ENCODE measurements at regions not wholly inside any gene's neighbourhood (a gene's known extent, or its start where the extent isn't known, plus 50 kb on each side); places are given as distances from the start of the nearest gene placed in this dataset.

DNA sequence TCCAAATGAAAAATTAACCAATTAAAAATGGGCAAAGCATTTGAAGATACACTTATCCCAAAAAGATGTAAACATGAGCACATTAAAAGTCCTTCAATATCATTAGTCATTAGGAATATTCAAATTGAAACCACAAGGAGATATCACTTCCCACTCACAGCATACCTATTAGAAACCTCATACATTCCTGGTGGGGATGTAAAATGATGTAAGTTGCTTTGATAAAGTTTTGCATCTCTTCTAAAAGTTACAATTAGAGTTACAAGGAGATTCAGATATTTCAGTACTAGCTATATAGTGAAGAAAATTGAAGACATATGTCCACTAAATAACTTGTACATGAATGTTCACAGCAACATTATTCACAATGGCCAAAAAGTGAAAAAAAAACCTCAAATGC lies 1109.3 kb upstream of the LCORL start:
- no peak for DNase-seq (ENCODE audit: extremely low read depth, low read depth)
- TF ChIP-seq, protein P1, sequence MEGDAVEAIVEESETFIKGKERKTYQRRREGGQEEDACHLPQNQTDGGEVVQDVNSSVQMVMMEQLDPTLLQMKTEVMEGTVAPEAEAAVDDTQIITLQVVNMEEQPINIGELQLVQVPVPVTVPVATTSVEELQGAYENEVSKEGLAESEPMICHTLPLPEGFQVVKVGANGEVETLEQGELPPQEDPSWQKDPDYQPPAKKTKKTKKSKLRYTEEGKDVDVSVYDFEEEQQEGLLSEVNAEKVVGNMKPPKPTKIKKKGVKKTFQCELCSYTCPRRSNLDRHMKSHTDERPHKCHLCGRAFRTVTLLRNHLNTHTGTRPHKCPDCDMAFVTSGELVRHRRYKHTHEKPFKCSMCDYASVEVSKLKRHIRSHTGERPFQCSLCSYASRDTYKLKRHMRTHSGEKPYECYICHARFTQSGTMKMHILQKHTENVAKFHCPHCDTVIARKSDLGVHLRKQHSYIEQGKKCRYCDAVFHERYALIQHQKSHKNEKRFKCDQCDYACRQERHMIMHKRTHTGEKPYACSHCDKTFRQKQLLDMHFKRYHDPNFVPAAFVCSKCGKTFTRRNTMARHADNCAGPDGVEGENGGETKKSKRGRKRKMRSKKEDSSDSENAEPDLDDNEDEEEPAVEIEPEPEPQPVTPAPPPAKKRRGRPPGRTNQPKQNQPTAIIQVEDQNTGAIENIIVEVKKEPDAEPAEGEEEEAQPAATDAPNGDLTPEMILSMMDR (IDR thresholded peaks at IDR 0.05; ENCODE audit: low read depth, low read length) = no peak

DNA sequence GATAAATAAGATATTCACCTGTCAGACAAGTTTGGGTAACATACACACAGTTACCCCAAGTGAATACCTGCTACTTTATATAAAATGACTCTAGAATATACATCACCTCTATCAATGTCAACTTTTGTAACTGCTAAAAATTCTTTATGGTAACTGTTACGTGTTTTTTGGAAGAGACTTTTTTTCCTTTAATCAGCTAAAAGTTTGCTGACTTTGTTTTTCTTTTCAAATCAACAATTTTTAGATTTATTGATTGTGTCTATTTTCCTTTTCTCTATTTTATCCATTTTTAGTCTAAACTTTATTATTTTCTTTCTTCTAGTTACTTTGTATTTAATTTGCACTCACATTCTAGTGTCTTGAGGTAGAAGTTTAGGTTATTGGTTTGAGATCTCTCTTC lies 1106.6 kb upstream of the LCORL start:
- no peak for DNase-seq (ENCODE audit: extremely low read depth, low read depth)
- TF ChIP-seq, protein P1 (IDR thresholded peaks at IDR 0.05; ENCODE audit: low read depth, low read length) = no peak

DNA sequence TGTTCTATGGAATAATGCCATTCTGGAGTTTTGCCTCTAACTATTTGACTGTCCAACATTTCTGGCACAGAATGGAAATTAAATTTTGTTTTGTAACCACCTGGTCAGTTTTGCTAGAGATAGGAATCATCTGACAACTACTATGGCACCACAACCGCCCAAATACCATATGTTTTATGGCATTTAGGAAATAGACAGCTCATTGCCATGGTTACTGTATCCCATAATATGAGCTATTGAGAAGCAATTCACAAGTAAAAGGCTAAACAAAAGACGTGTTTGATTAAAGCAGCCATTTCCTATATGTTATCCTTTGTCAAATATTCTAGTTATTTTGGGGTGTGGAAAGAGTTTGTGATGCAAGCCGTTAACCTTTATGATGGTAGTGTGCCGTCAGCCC lies 1105.3 kb upstream of the LCORL start:
- TF ChIP-seq, protein P1 (IDR thresholded peaks at IDR 0.05; ENCODE audit: low read depth, low read length) = no peak
- DNase-seq (ENCODE audit: extremely low read depth, low read depth) = no peak

DNA sequence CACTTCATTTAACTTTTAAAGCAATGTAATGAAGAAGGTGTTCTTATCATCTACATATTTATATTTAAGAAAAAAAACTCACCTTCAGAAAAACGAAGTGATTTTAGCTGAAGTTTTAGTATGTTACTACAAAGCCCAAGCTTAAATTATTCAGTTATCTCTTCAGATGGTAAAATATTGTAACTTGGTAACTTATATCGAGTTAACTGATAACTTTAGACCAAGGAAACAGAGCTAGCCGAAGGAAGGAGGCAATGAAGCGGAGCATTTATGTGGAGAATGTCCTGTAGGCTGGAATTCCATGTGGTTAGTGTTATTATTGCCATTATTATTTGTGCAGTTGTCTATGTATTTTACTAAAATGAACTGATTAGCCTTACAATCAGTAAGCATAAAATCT lies 1102.1 kb upstream of the LCORL start:
- TF ChIP-seq, protein P1 (IDR thresholded peaks at IDR 0.05; ENCODE audit: low read depth, low read length) = no peak
- no peak for DNase-seq (ENCODE audit: extremely low read depth, low read depth)

DNA sequence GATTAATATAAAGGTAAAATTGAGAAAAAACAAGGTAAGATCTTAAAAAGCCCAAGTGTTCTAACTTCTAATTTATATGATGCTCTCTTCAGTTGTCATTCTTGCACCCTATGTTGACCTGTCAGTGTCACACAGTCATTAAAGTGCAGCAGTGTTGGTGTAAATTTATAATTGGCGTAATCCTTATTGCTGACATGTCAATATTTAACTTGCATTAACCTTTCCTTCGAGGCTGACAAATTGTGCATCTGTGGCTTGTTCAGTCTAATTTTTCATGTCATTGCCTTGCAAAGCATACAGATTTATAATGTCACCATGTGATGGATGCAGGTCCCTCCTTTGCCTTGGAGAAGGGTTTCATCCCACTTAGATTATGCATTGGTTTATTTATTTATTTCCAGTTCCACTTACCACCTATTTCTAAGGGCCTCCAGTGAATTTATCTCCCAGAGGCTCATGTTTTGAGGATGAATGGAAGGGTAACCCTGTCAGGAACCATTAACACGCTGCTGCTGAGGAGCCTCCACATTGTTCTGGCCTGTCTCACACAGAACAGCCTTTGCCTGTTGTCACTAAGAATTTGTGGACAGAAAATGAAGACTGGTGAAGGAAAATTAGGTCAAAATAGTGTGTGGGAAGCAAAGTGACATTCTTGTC lies 1098.5 kb upstream of the LCORL start:
- TF ChIP-seq, protein P1 (IDR thresholded peaks at IDR 0.05; ENCODE audit: low read depth, low read length) = no peak
- DNase-seq (ENCODE audit: extremely low read depth, low read depth) = no peak

DNA sequence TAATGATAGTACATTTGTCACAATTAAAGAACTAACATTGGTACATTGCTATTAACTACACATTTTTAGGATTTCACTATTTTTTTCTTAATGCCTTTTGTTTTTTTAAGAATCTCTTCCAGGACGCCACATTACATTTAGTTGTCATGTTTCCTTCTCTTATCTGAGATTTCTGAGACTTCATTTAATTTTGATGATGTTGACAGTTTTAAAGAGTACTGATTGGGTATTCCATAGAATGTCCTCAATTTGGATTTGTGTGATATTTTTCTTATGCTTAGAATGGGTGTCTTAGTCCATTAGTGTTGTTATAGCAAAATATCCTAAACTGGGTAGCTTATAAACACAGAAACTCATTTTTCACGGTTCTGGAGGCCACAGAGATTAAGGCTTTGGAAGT lies 1095.5 kb upstream of the LCORL start:
- TF ChIP-seq, protein P1 (IDR thresholded peaks at IDR 0.05; ENCODE audit: low read depth, low read length) = no peak
- DNase-seq (ENCODE audit: extremely low read depth, low read depth) = no peak

DNA sequence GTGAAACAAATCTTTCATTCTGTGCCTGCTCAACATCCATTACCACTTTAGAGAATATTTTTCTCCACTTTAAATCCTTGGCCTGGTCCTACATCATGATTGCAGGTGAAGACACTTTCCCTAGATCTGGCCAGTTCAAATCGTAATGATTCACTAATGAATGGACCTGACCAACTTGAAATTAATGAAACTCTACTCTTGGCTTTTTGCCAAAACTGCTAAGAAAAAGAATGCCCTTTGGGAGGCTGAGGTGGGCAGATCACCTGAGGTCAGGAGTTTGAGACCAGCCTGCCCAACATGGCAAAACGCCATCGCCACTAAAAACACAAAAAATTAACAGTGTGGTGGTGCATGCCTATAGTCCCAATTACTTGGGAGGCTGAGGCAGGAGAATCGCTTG lies 1082.6 kb upstream of the LCORL start:
- DNase-seq (ENCODE audit: extremely low read depth, low read depth) = no peak
- TF ChIP-seq, protein P1 (IDR thresholded peaks at IDR 0.05; ENCODE audit: low read depth, low read length) = no peak

Measured in AG09319 (cell line).